NB4 (cell line): ENCODE measurements at regions not wholly inside any gene's neighbourhood (a gene's known extent, or its start where the extent isn't known, plus 50 kb on each side); places are given as distances from the start of the nearest gene placed in this dataset.

Experiments
- CTCF ChIP-seq: IDR thresholded peaks from one replicate; pipeline ENCODE4 v1.5.1; 2012; ENCODE audit warnings: low read depth, low read length
- MAX ChIP-seq: IDR thresholded peaks from 2 replicates; pipeline ENCODE4 v1.6.1; 2011; ENCODE audit warnings: low read depth, low read length
- POLR2A ChIP-seq: IDR thresholded peaks from 2 replicates; pipeline ENCODE4 v1.6.1; 2011; ENCODE audit warnings: mild to moderate bottlenecking; ENCODE audit not compliant: insufficient read length; ENCODE audit errors: extremely low read depth

- TF ChIP-seq CTCF (no peak), POLR2A (no peak), MAX (no peak)
Observed at GRCh38 chr11:91241226-91241625, 983.4 kb upstream of the FAT3 start.
